Activated CD8-positive, alpha-beta T cell treated with anti-CD3 and anti-CD28 coated beads, Interleukin-2, amount 10 ng/mL, durations not matched to agents 7 days and 5 days (primary cell): ENCODE measurements at regions not wholly inside any gene's neighbourhood (a gene's known extent, or its start where the extent isn't known, plus 50 kb on each side); places are given as distances from the start of the nearest gene placed in this dataset.

Experiments used
- ATAC-seq: fragments of 150-1000 bp; cut with Tn5 transposase; one replicate; pipeline ENCODE4 v1.10.0; 2021; ENCODE audit warnings: moderate library complexity
- CTCF ChIA-PET: fragments of 350-600 bp; sonication (Branson Sonifier 250); formaldehyde crosslinking; loops from one replicate; lab custom pipeline; 2021; ENCODE audit warnings: antibody characterized with exemption; lab: Charles Lee
- POLR2A ChIA-PET: fragments of 350-600 bp; sonication (Branson Sonifier 250); formaldehyde crosslinking; loops from one replicate; lab custom pipeline; 2021; ENCODE audit warnings: antibody characterized with exemption; lab: Charles Lee
- DNase-seq: peaks from one replicate; pipeline ENCODE4 v3.0.0-alpha.2; 2020
- H3K27ac Mint-ChIP-seq: one replicate; pipeline ENCODE4 v1.8.0; 2021; ENCODE audit warnings: mild to moderate bottlenecking, mixed read lengths
- H3K27me3 Mint-ChIP-seq: one replicate; pipeline ENCODE4 v1.8.0; 2021; ENCODE audit warnings: low read depth, mixed read lengths
- H3K36me3 Mint-ChIP-seq: one replicate; pipeline ENCODE4 v1.8.0; 2021; ENCODE audit warnings: low read depth, mixed read lengths
- H3K4me1 Mint-ChIP-seq: one replicate; pipeline ENCODE4 v1.8.0; 2021; ENCODE audit warnings: low read depth, mixed read lengths
- H3K4me3 Mint-ChIP-seq: one replicate; pipeline ENCODE4 v1.8.0; 2021; ENCODE audit warnings: mild to moderate bottlenecking, mixed read lengths
- H3K9me3 Mint-ChIP-seq: one replicate; pipeline ENCODE4 v1.8.0; 2022; ENCODE audit warnings: mixed read lengths; ENCODE audit not compliant: insufficient read depth

DNA sequence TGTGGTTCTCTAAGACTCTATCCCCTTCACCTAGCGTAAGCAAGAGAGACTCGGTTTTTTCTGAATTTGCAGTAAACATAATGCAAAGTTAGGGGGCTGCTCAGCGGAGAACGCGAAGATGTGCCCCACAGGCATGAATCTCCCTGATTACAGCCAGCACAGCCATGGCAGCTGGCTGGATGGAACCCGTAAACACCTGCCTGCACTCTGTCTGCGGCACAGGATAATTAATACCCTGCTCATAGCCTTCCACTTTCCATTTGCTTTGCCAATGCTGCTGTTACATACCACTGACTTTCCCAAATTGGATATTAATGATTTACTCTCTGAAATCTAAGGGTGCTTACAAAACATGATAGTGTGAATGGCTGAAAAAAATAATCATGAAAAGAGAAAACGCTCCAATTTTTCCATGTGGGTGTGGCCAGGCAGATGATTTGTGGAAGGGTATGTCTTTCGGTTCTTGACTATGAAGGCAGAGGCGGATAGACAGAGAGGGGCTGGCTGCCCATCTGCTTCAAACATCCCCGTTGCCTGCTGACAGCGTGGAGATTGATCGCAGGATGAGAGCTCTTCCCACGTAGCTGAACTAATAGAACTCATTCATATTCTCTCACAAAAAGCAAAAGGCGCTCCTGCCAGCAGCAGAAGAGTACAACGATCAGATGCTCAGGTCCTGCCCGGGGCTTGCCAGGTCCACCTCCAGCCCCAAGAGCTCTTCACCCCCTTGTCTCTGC, 193.2 kb upstream of the GHITM start:
- H3K36me3 Mint-ChIP-seq, result no peaks in the 10 kb centered on the region
- ChIA-PET POLR2A (no interaction called here), CTCF (no interaction called here)
- H3K9me3 Mint-ChIP-seq, result no peaks in the 10 kb centered on the region
- no peaks in the 10 kb centered on the region for H3K4me1 Mint-ChIP-seq
- no peak overlapping the region for H3K4me3 Mint-ChIP-seq
- H3K27me3 Mint-ChIP-seq, result no peaks in the 10 kb centered on the region
- no peak for DNase-seq
- no peak for ATAC-seq
- H3K27ac Mint-ChIP-seq, result no peak overlapping the region

GRCh38 chr10:83952314-83952713, 187.0 kb upstream of the GHITM start:
- Mint-ChIP-seq H3K4me3 (no peak overlapping the region), H3K9me3 (no peaks in the 10 kb centered on the region), H3K4me1 (no peaks in the 10 kb centered on the region), H3K27me3 (no peaks in the 10 kb centered on the region), H3K27ac (no peak overlapping the region), H3K36me3 (no peaks in the 10 kb centered on the region)
- POLR2A ChIA-PET, result no interaction called here
- DNase-seq (no peak), ATAC-seq (no peak)
- CTCF ChIA-PET, result no interaction called here

DNA sequence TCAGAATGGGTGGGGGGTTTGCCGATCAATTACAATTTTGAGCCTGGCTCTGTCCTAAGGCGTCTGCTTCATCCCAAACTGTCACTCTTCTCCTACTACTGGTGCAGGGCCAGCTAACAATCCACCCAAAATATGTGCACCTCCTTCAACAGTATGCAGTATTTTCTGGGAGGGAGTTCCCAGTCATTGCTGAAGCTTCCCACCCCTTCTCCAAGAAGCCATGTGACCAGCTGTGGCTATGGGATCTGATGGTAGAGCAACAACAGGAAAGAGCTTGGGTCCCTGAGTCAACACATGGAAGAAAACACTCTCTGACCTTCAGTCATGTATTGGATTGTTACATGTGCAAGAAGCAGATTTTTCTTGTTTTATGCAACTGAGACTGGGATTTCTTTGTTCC, 185.7 kb upstream of the GHITM start:
- CTCF ChIA-PET, result no interaction called here
- Mint-ChIP-seq H3K27me3 (no peaks in the 10 kb centered on the region), H3K27ac (no peak overlapping the region), H3K9me3 (no peaks in the 10 kb centered on the region), H3K4me1 (no peaks in the 10 kb centered on the region), H3K4me3 (no peak overlapping the region), H3K36me3 (no peaks in the 10 kb centered on the region)
- ATAC-seq, result no peak
- DNase-seq, result no peak
- POLR2A ChIA-PET, result no interaction called here

- H3K9me3 Mint-ChIP-seq, result no peaks in the 10 kb centered on the region
- H3K4me3 Mint-ChIP-seq, result no peak overlapping the region
- ChIA-PET CTCF (no interaction called here), POLR2A (no interaction called here)
- no peaks in the 10 kb centered on the region for H3K36me3 Mint-ChIP-seq
- no peak overlapping the region for H3K27ac Mint-ChIP-seq
- DNase-seq (no peak), ATAC-seq (no peak)
- H3K27me3 Mint-ChIP-seq, result no peaks in the 10 kb centered on the region
- H3K4me1 Mint-ChIP-seq, result no peaks in the 10 kb centered on the region
These were observed 185.0 kb upstream of the GHITM start for GRCh38 chr10:83954193-83954799.

DNA sequence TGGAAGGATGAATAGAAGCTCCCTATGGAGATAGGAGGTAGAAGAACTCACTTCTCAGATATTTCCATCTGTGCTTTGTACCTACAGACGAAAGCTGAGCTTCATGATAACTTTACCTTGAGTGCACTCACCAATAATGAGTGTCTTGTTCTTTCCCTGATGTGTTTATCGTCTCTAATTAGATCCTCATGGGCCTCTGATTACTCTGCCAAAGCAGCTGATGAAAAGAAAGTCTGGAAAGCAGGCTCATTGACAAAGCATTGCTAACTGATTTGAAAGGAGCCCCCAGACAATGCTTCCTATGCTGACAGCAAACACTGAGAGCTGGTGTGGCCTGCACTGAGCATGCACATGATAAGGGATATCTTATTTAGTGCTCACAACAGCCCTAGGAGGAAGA, 183.9 kb upstream of the GHITM start:
- ChIA-PET CTCF (no interaction called here), POLR2A (no interaction called here)
- Mint-ChIP-seq H3K4me3 (no peak overlapping the region), H3K27me3 (no peaks in the 10 kb centered on the region), H3K27ac (no peak overlapping the region), H3K9me3 (no peaks in the 10 kb centered on the region), H3K36me3 (no peaks in the 10 kb centered on the region), H3K4me1 (no peaks in the 10 kb centered on the region)
- ATAC-seq (no peak), DNase-seq (no peak)

DNA sequence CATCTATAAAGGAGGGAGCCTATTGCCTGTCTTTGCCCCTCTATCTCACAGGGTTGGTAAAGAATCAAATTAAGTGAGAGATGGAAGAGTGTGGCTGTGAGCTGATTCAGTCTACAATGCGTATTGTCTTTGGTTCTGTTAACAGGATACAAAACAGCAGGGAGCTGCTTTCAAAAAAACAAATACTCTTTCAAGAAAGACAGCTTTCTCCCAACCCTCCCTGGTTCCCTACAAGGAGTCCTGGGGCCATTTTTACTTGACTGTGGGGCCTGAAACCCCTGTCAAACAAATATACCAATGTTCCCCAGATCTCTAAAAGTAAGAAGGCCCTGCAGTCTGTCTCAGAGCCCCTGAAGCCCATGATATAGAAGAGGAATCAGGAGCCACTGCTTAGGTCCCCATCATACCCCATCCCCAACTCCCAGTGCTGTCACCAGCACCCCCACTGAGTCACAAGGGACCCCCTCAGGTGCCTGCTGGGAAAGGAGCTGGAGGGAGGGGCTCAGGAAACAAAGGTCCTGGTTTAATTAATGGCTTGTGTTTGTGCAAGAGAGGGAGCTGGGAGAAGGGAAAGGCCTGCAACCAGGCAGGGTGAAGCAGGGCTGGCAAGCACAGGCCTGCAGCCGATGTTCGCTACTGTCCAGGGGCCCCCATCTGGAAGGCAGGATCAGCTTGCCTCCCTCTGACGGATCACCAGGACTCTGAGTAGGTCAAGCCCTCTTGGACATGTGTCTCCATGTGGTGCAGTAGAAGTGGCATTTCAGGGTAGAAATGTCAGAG, 182.0 kb upstream of the GHITM start:
- no peak for ATAC-seq
- Mint-ChIP-seq H3K4me3 (no peak overlapping the region), H3K36me3 (no peaks in the 10 kb centered on the region), H3K27ac (no peak overlapping the region), H3K9me3 (no peaks in the 10 kb centered on the region), H3K27me3 (no peaks in the 10 kb centered on the region), H3K4me1 (no peaks in the 10 kb centered on the region)
- ChIA-PET CTCF (no interaction called here), POLR2A (no interaction called here)
- no peak for DNase-seq

DNA sequence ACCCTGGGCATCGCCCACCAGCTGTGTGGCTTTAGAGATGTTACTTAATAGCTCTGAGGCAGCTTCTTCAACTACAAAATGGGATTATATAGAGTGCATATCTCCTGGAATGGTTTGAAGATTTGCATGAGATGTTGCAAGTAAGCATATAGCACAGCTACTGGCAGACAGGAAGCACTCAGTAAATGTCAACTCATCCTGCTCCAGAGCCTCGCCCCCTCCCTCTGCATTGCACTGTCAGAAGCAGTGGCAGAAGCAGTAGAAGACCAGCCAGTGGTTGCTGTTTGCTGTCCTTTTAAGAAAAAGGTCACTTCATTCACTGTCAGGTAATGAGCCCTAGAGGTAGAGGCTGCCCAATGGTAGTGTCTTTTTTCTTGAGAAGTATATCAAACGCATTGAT, 180.0 kb upstream of the GHITM start:
- H3K4me1 Mint-ChIP-seq, result no peaks in the 10 kb centered on the region
- H3K9me3 Mint-ChIP-seq, result no peaks in the 10 kb centered on the region
- H3K36me3 Mint-ChIP-seq, result no peaks in the 10 kb centered on the region
- ATAC-seq, result no peak
- no peak overlapping the region for H3K27ac Mint-ChIP-seq
- no peak overlapping the region for H3K4me3 Mint-ChIP-seq
- no peaks in the 10 kb centered on the region for H3K27me3 Mint-ChIP-seq
- CTCF ChIA-PET, result no interaction called here
- DNase-seq, result no peak
- POLR2A ChIA-PET, result no interaction called here

GRCh38 chr10:83960125-83960524, 179.2 kb upstream of the GHITM start:
- ChIA-PET POLR2A (no interaction called here), CTCF (no interaction called here)
- Mint-ChIP-seq H3K4me3 (no peak overlapping the region), H3K9me3 (no peaks in the 10 kb centered on the region), H3K36me3 (no peaks in the 10 kb centered on the region), H3K27ac (no peak overlapping the region), H3K27me3 (no peaks in the 10 kb centered on the region), H3K4me1 (no peaks in the 10 kb centered on the region)
- DNase-seq (no peak), ATAC-seq (no peak)

GRCh38 chr10:83961620-83962019, 177.7 kb upstream of the GHITM start:
- ATAC-seq (no peak), DNase-seq (no peak)
- no peaks in the 10 kb centered on the region for H3K27me3 Mint-ChIP-seq
- ChIA-PET CTCF (no interaction called here), POLR2A (no interaction called here)
- no peak overlapping the region for H3K27ac Mint-ChIP-seq
- no peaks in the 10 kb centered on the region for H3K9me3 Mint-ChIP-seq
- no peaks in the 10 kb centered on the region for H3K4me1 Mint-ChIP-seq
- no peaks in the 10 kb centered on the region for H3K36me3 Mint-ChIP-seq
- no peak overlapping the region for H3K4me3 Mint-ChIP-seq

- H3K27ac Mint-ChIP-seq, result no peak overlapping the region
- H3K9me3 Mint-ChIP-seq, result no peaks in the 10 kb centered on the region
- no peaks in the 10 kb centered on the region for H3K27me3 Mint-ChIP-seq
- H3K4me3 Mint-ChIP-seq, result no peak overlapping the region
- POLR2A ChIA-PET, result no interaction called here
- no peaks in the 10 kb centered on the region for H3K4me1 Mint-ChIP-seq
- ATAC-seq (no peak), DNase-seq (no peak)
- no peaks in the 10 kb centered on the region for H3K36me3 Mint-ChIP-seq
- CTCF ChIA-PET, result no interaction called here
These were observed 175.9 kb upstream of the GHITM start for GRCh38 chr10:83963446-83963845.

DNA sequence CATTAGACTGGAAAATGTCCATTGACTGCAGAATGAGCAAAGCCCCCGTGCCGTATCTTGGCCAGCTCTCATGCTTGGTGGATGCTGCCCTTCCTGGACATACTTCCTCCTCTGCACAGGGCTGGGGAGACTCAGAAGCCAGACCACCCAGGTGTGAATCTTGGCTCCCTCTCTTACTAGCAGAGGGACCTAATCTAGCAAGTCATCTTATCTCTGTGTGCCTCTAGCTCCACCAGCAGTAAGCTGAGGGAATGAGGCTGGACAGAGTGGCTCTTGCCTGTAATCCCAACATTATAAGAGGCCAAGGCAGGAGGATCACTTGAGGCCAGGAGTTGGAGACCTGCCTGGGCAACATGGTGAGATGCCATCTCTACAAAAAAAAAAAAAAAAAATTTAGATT, 173.8 kb upstream of the GHITM start:
- CTCF ChIA-PET, result no interaction called here
- no peaks in the 10 kb centered on the region for H3K9me3 Mint-ChIP-seq
- DNase-seq, result no peak
- H3K4me1 Mint-ChIP-seq, result no peaks in the 10 kb centered on the region
- no peaks in the 10 kb centered on the region for H3K27me3 Mint-ChIP-seq
- POLR2A ChIA-PET, result no interaction called here
- H3K27ac Mint-ChIP-seq, result no peak overlapping the region
- H3K36me3 Mint-ChIP-seq, result no peaks in the 10 kb centered on the region
- no peak for ATAC-seq
- no peak overlapping the region for H3K4me3 Mint-ChIP-seq

DNA sequence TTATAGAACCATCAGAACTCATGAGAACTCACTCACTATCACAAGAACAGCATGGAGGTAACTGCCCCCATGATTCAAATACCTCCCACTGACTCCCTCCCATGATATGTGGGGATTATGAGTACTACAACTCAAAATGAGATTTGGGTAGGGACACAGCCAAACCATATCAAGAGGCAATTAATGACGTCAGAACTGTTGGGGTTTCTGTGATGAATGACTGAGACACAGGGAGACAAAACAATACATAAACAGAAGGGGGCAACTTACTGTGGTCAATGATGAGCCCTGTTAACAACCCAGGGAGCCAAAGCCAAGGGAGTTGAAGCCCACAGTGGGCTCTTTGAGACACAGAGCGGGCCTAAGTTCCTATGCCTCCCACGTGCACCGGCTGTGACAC, 171.3 kb upstream of the GHITM start:
- no peak overlapping the region for H3K4me3 Mint-ChIP-seq
- DNase-seq (no peak), ATAC-seq (no peak)
- POLR2A ChIA-PET, result no interaction called here
- H3K4me1 Mint-ChIP-seq, result no peaks in the 10 kb centered on the region
- H3K9me3 Mint-ChIP-seq, result no peaks in the 10 kb centered on the region
- H3K27me3 Mint-ChIP-seq, result no peaks in the 10 kb centered on the region
- H3K36me3 Mint-ChIP-seq, result no peaks in the 10 kb centered on the region
- H3K27ac Mint-ChIP-seq, result no peak overlapping the region
- CTCF ChIA-PET, result no interaction called here
